ENCODE measurements at regions not wholly inside any gene's neighbourhood (a gene's known extent, or its start where the extent isn't known, plus 50 kb on each side); places are given as distances from the start of the nearest gene placed in this dataset.
"Not testable (repeated sequence)": the region's sequence is repeated elsewhere in the genome, so short reads cannot be mapped to it uniquely, and the experiment has no call there.

GRCh38 chr3:150329408-150329807 lies 78.7 kb upstream of the TSC22D2 start:
- DNase-seq (ENCODE audit: extremely low read depth in 1 of 2, low read depth in 1 of 2), result no peak

GRCh38 chr3:150328654-150329040 lies 79.5 kb upstream of the TSC22D2 start:
- DNase-seq (ENCODE audit: extremely low read depth in 1 of 2, low read depth in 1 of 2), result no peak

GRCh38 chr3:150327678-150328653 lies 80.1 kb upstream of the TSC22D2 start:
- no peak for DNase-seq (ENCODE audit: extremely low read depth in 1 of 2, low read depth in 1 of 2)

- no peak for DNase-seq (ENCODE audit: extremely low read depth in 1 of 2, low read depth in 1 of 2)
Observed at GRCh38 chr3:150324788-150325187, 83.3 kb upstream of the TSC22D2 start.

- no peak for DNase-seq (ENCODE audit: extremely low read depth in 1 of 2, low read depth in 1 of 2)
Observed at GRCh38 chr3:150324245-150324644, 83.9 kb upstream of the TSC22D2 start.

- DNase-seq (ENCODE audit: extremely low read depth in 1 of 2, low read depth in 1 of 2), result no peak
Observed at GRCh38 chr3:150323770-150324169, 84.3 kb upstream of the TSC22D2 start.

GRCh38 chr3:150323091-150323490 lies 85.0 kb upstream of the TSC22D2 start:
- not testable (repeated sequence) for DNase-seq (ENCODE audit: extremely low read depth in 1 of 2, low read depth in 1 of 2)

GRCh38 chr3:150320971-150321370 lies 87.1 kb upstream of the TSC22D2 start:
- not testable (repeated sequence) for DNase-seq (ENCODE audit: extremely low read depth in 1 of 2, low read depth in 1 of 2)

GRCh38 chr3:150319900-150320299 lies 88.2 kb upstream of the TSC22D2 start:
- no peak for DNase-seq (ENCODE audit: extremely low read depth in 1 of 2, low read depth in 1 of 2)

- DNase-seq (ENCODE audit: extremely low read depth in 1 of 2, low read depth in 1 of 2), result no peak
Observed at GRCh38 chr3:150317469-150317868, 90.6 kb upstream of the TSC22D2 start.

- no peak for DNase-seq (ENCODE audit: extremely low read depth in 1 of 2, low read depth in 1 of 2)
Observed at GRCh38 chr3:150315721-150316120, 92.4 kb upstream of the TSC22D2 start.

- DNase-seq (ENCODE audit: extremely low read depth in 1 of 2, low read depth in 1 of 2), result no peak
Observed at GRCh38 chr3:150314248-150315004, 93.7 kb upstream of the TSC22D2 start.

- no peak for DNase-seq (ENCODE audit: extremely low read depth in 1 of 2, low read depth in 1 of 2)
Observed at GRCh38 chr3:150312018-150312657, 96.0 kb upstream of the TSC22D2 start.

GRCh38 chr3:150311156-150311555 lies 96.9 kb upstream of the TSC22D2 start:
- DNase-seq (ENCODE audit: extremely low read depth in 1 of 2, low read depth in 1 of 2), result no peak

GRCh38 chr3:150309557-150309956 lies 98.5 kb upstream of the TSC22D2 start:
- DNase-seq (ENCODE audit: extremely low read depth in 1 of 2, low read depth in 1 of 2), result no peak

GRCh38 chr3:150309257-150309542 lies 98.9 kb upstream of the TSC22D2 start:
- no peak for DNase-seq (ENCODE audit: extremely low read depth in 1 of 2, low read depth in 1 of 2)

GRCh38 chr3:150308481-150309256 lies 99.4 kb upstream of the TSC22D2 start:
- DNase-seq (ENCODE audit: extremely low read depth in 1 of 2, low read depth in 1 of 2), result no peak

GRCh38 chr3:150308037-150308319 lies 100.1 kb upstream of the TSC22D2 start:
- no peak for DNase-seq (ENCODE audit: extremely low read depth in 1 of 2, low read depth in 1 of 2)

GRCh38 chr3:150307311-150308036 lies 100.6 kb upstream of the TSC22D2 start:
- no peak for DNase-seq (ENCODE audit: extremely low read depth in 1 of 2, low read depth in 1 of 2)

GRCh38 chr3:150306906-150307305 lies 101.2 kb upstream of the TSC22D2 start:
- DNase-seq (ENCODE audit: extremely low read depth in 1 of 2, low read depth in 1 of 2), result no peak
